H1 (cell line): ENCODE measurements at regions not wholly inside any gene's neighbourhood (a gene's known extent, or its start where the extent isn't known, plus 50 kb on each side); places are given as distances from the start of the nearest gene placed in this dataset.

Experiments
- CTCF ChIA-PET: fragments of 300-600 bp; sonication (Branson Sonifier 250); formaldehyde crosslinking; loops from one replicate; lab custom pipeline; 2021; ENCODE audit not compliant: partially characterized antibody; lab: Charles Lee
- POLR2A ChIA-PET: fragments of 300-600 bp; sonication (Branson Sonifier 250); formaldehyde crosslinking; loops from one replicate; lab custom pipeline; 2021; ENCODE audit warnings: inconsistent platforms; ENCODE audit not compliant: partially characterized antibody; lab: Charles Lee
- DNase-seq, 2 experiments: peaks; one replicate each; pipeline versions ENCODE4 v3.0.0 to v3.0.0-alpha.2; 2010 to 2022; ENCODE audit warnings: low spot score in 2 of 2, low read depth in 1 of 2, mixed read lengths in 1 of 2
- FAIRE-seq: peaks from 2 replicates; lab custom pipeline; 2011; peaks lifted over from hg19 to GRCh38; lab: Jason Lieb, UNC
- H2AFZ ChIP-seq: 2 replicates; pipeline ENCODE4 v1.8.1; 2012; ENCODE audit warnings: low read length, inconsistent platforms
- H2AK5ac ChIP-seq: 2 replicates; pipeline ENCODE4 v1.6.1; 2013; ENCODE audit warnings: low read depth, low read length
- H2BK120ac ChIP-seq: replicated peaks from 2 replicates; pipeline ENCODE3; 2013; ENCODE audit warnings: low read depth, low read length, inconsistent platforms
- H2BK12ac ChIP-seq: 2 replicates; pipeline ENCODE4 v1.6.1; 2013; ENCODE audit warnings: low read depth, low read length
- H2BK15ac ChIP-seq: 2 replicates; pipeline ENCODE4 v1.6.1; 2013; ENCODE audit warnings: low read length
- H2BK20ac ChIP-seq: 2 replicates; pipeline ENCODE4 v1.6.1; 2013; ENCODE audit warnings: low read length
- H2BK5ac ChIP-seq: 2 replicates; pipeline ENCODE4 v1.6.1; 2013; ENCODE audit warnings: low read depth, low read length
- H3K14ac ChIP-seq: 2 replicates; pipeline ENCODE4 v1.6.1; 2013; ENCODE audit warnings: inconsistent platforms; ENCODE audit not compliant: insufficient read length
- H3K18ac ChIP-seq: 2 replicates; pipeline ENCODE4 v1.6.1; 2013; ENCODE audit warnings: low read length; ENCODE audit errors: extremely low read depth
- H3K23ac ChIP-seq: 2 replicates; pipeline ENCODE4 v1.6.1; 2013; ENCODE audit warnings: inconsistent platforms; ENCODE audit not compliant: insufficient read length
- H3K23me2 ChIP-seq: 2 replicates; pipeline ENCODE4 v1.6.1; 2013; ENCODE audit warnings: low read depth, low read length
- H3K27ac ChIP-seq: 2 replicates; pipeline ENCODE4 v1.6.1; 2011; ENCODE audit warnings: low read depth, low read length, inconsistent platforms
- H3K27me3 ChIP-seq, 4 experiments: replicated peaks in 1 of 4; 1 replicate in 1 of 4; 2 replicates in 3 of 4; pipeline versions ENCODE4 v1.6.1 to v1.8.1; 2011 to 2013; ENCODE audit warnings: low read length in 3 of 4, mild to moderate bottlenecking in 3 of 4, inconsistent platforms in 2 of 4, mixed read lengths in 2 of 4, moderate library complexity in 1 of 4; ENCODE audit not compliant: control insufficient read depth in 3 of 4, insufficient read depth in 3 of 4; ENCODE audit errors: extremely low read depth in 1 of 4
- H3K36me3 ChIP-seq, 4 experiments: 2 replicates each; pipeline versions ENCODE4 v1.6.1 to v1.8.1; 2011 to 2013; ENCODE audit warnings: mild to moderate bottlenecking in 4 of 4, low read length in 3 of 4, moderate library complexity in 2 of 4, control low read depth in 1 of 4, inconsistent platforms in 1 of 4; ENCODE audit not compliant: insufficient read depth in 4 of 4, control insufficient read depth in 2 of 4
- H3K4ac ChIP-seq: replicated peaks from 2 replicates; pipeline ENCODE3; 2013; ENCODE audit warnings: low read length, low read depth, mixed read lengths, inconsistent platforms; ENCODE audit not compliant: insufficient read length
- H3K4me1 ChIP-seq, 4 experiments: replicated peaks in 1 of 4; 1 replicate in 1 of 4; 2 replicates in 3 of 4; pipeline versions ENCODE4 v1.6.1 to v1.8.1; 2011 to 2013; ENCODE audit warnings: low read length in 3 of 4, inconsistent platforms in 2 of 4, mixed read lengths in 1 of 4; ENCODE audit not compliant: insufficient read depth in 4 of 4, control insufficient read depth in 3 of 4
- H3K4me2 ChIP-seq, 2 experiments: 2 replicates each; pipeline versions ENCODE4 v1.6.1 to v1.8.1; 2011 to 2013; ENCODE audit warnings: low read depth in 2 of 2, low read length in 2 of 2, control low read depth in 1 of 2, inconsistent platforms in 1 of 2, mild to moderate bottlenecking in 1 of 2; ENCODE audit not compliant: insufficient read depth in 1 of 2
- H3K4me3 ChIP-seq, 4 experiments: fragments of 200-600, 300-600 bp in 1 of 4; sonication (generic), shearing (Covaris generic), sonication (Bioruptor Twin) in 1 of 4; 2 replicates each; pipeline versions ENCODE4 v1.5.1 to v1.8.1; 2011 to 2016; ENCODE audit warnings: low read length in 4 of 4, low read depth in 3 of 4, control low read depth in 2 of 4, inconsistent platforms in 2 of 4, mild to moderate bottlenecking in 2 of 4, mixed read lengths in 1 of 4, moderate library complexity in 1 of 4; ENCODE audit not compliant: insufficient read depth in 2 of 4; ENCODE audit errors: extremely low read depth in 1 of 4
- H3K56ac ChIP-seq: replicated peaks from 2 replicates; pipeline ENCODE3; 2013; ENCODE audit warnings: low read depth, mild to moderate bottlenecking, mixed read lengths, low read length, inconsistent platforms; ENCODE audit not compliant: insufficient read length
- H3K79me1 ChIP-seq: 2 replicates; pipeline ENCODE4 v1.6.1; 2013; ENCODE audit warnings: low read depth, low read length, control low read depth
- H3K79me2 ChIP-seq, 2 experiments: 2 replicates each; pipeline versions ENCODE4 v1.6.1 to v1.8.1; 2012 to 2013; ENCODE audit warnings: low read length in 2 of 2, mild to moderate bottlenecking in 2 of 2, inconsistent platforms in 1 of 2; ENCODE audit not compliant: insufficient read depth in 2 of 2, control insufficient read depth in 1 of 2
- H3K9ac ChIP-seq, 4 experiments: replicated peaks in 1 of 4; 1 replicate in 1 of 4; 2 replicates in 3 of 4; pipeline versions ENCODE4 v1.6.1 to v1.8.1; 2011 to 2013; ENCODE audit warnings: low read depth in 3 of 4, low read length in 3 of 4, control low read depth in 2 of 4, mild to moderate bottlenecking in 2 of 4, moderate library complexity in 2 of 4, inconsistent platforms in 1 of 4; ENCODE audit errors: extremely low read depth in 1 of 4
- H3K9me3 ChIP-seq, 2 experiments: 2 replicates each; pipeline versions ENCODE4 v1.6.1 to v1.8.1; 2012 to 2013; ENCODE audit warnings: mild to moderate bottlenecking in 2 of 2, moderate library complexity in 2 of 2, control low read depth in 1 of 2, inconsistent platforms in 1 of 2, low read depth in 1 of 2, low read length in 1 of 2, mixed read lengths in 1 of 2; ENCODE audit not compliant: insufficient read depth in 2 of 2
- H4K20me1 ChIP-seq, 2 experiments: replicated peaks in 1 of 2; 2 replicates each; pipeline versions ENCODE3 to v1.8.1; 2011 to 2013; ENCODE audit warnings: inconsistent platforms in 2 of 2, low read length in 2 of 2, mild to moderate bottlenecking in 1 of 2; ENCODE audit not compliant: insufficient read depth in 2 of 2, control insufficient read depth in 1 of 2
- H4K5ac ChIP-seq: 2 replicates; pipeline ENCODE4 v1.6.1; 2013; ENCODE audit warnings: low read length, low read depth, mixed read lengths, inconsistent platforms; ENCODE audit not compliant: insufficient read length
- H4K8ac ChIP-seq: 2 replicates; pipeline ENCODE4 v1.8.0; 2013; ENCODE audit warnings: mild to moderate bottlenecking, moderate library complexity, low read length, inconsistent platforms; ENCODE audit not compliant: insufficient read depth; ENCODE audit errors: extremely low read depth
- H4K91ac ChIP-seq: replicated peaks from 2 replicates; pipeline ENCODE3; 2013; ENCODE audit warnings: low read length, mixed read lengths, inconsistent platforms; ENCODE audit not compliant: insufficient read length
- CBX5 ChIP-seq: fragments of 300-800, 300-1000 bp; sonication (generic); IDR thresholded peaks from 2 replicates; pipeline ENCODE4 v1.7.1; 2016; ENCODE audit warnings: antibody characterized with exemption, low read length, low read depth
- EZH2 ChIP-seq: fragments of 200-600 bp; sonication (generic); IDR thresholded peaks from 2 replicates; pipeline ENCODE4 v1.7.1; 2012; ENCODE audit warnings: low read depth, mild to moderate bottlenecking, moderate library complexity, low read length, inconsistent platforms; ENCODE audit not compliant: severe bottlenecking
- PHF8 ChIP-seq: fragments of 200-600 bp; sonication (generic); conservative IDR thresholded peaks from 2 replicates; pipeline ENCODE4 v1.7.1; 2012; ENCODE audit warnings: low read depth, mild to moderate bottlenecking, inconsistent platforms, low read length, moderate library complexity
- POLR2A ChIP-seq, 2 experiments: IDR thresholded peaks; 1 replicate in 1 of 2; 2 replicates in 1 of 2; pipeline ENCODE4 v1.6.1; 2011; ENCODE audit warnings: low read depth in 2 of 2, low read length in 2 of 2, mild to moderate bottlenecking in 2 of 2; ENCODE audit errors: control extremely low read depth in 1 of 2
- WGBS, 2 experiments: shearing (Covaris generic) in 1 of 2; methylation state at CpG; one replicate each; pipeline versions ENCODE4 v1.1.6 to v1.1.7; 2013 to 2015; ENCODE audit warnings: low lambda C conversion rate in 2 of 2, mixed read lengths in 2 of 2, inconsistent platforms in 1 of 2, low coverage in 1 of 2, missing lambda C conversion rate in 1 of 2; ENCODE audit not compliant: insufficient replicate concordance in 2 of 2, insufficient coverage in 1 of 2, insufficient read length in 1 of 2; ENCODE audit errors: extremely low coverage in 1 of 2, missing lambda C conversion rate in 1 of 2; 5-methylcytosine and 5-hydroxymethylcytosine counted together

DNA sequence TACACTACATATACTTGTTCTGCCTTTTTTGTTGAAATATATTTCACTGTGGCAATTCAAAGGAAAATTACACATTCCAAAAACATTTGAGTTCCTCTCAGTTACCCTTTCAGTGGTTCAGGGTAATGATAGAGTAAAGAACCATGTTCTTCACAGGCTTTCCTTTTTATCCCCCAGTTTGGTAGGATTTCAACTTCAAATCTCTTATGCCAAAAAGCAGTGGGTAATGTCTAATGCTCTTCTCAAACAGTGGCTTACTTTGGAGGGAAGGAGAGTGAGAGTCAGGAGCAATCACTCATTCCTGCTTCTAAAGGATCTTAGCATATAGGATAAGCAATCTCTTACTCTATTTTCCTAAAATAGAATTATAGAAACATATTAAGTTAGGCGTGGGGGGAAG is 290.6 kb downstream of the ZEB2 start:
- Histone ChIP-seq H3K9ac (no peak overlapping the region), H3K27me3 (no peaks in the 10 kb centered on the region), H2BK15ac (no peak overlapping the region), H2AFZ (no peak overlapping the region), H4K91ac (no peak overlapping the region), H3K4me1 (peaks cover 0 to 3% (median under 1%) of the 10 kb centered on the region in 4 experiments; a peak in 3 of 7 replicates), H3K79me1 (no peaks in the 10 kb centered on the region), H4K8ac (no peak overlapping the region), H4K20me1 (no peaks in the 10 kb centered on the region), H3K14ac (no peak overlapping the region), H2AK5ac (no peak overlapping the region), H3K56ac (no peak overlapping the region), H3K23me2 (no peaks in the 10 kb centered on the region), H3K36me3 (no peaks in the 10 kb centered on the region), H3K9me3 (no peaks in the 10 kb centered on the region), H4K5ac (no peak overlapping the region), H2BK5ac (no peak overlapping the region), H3K27ac (no peak overlapping the region), H2BK120ac (no peak overlapping the region), H3K79me2 (no peaks in the 10 kb centered on the region), H3K23ac (no peak overlapping the region), H3K18ac (no peak overlapping the region), H3K4me3 (no peak overlapping the region), H3K4me2 (no peak overlapping the region), H2BK20ac (no peak overlapping the region), H3K4ac (no peak overlapping the region), H2BK12ac (no peak overlapping the region)
- FAIRE-seq (no peak), DNase-seq (no peak)
- ChIA-PET CTCF (no interaction called here), POLR2A (no interaction called here)
- TF ChIP-seq POLR2A (IDR thresholded peaks at IDR 0.05; ENCODE audit: control extremely low read depth in 1 of 2, low read depth in 2 of 2, low read length in 2 of 2) (no peak), CBX5 (no peak), EZH2 (no peak), PHF8 (no peak)
- WGBS, 2 experiments = 86% methylated on average over 1 of the region's 1 CpG; no CpG with 5 or more reads in 1 of the 2 experiments
